HepG2 (cell line): ENCODE measurements at regions not wholly inside any gene's neighbourhood (a gene's known extent, or its start where the extent isn't known, plus 50 kb on each side); places are given as distances from the start of the nearest gene placed in this dataset.

Experiments used
- CREM ChIP-seq, 2 experiments: sonication (generic) in 1 of 2; formaldehyde crosslinking in 1 of 2; IDR thresholded peaks; 2 replicates each; pipeline versions ENCODE4 v1.4.0 to v1.6.1; 2016 to 2020; ENCODE audit warnings: antibody characterized with exemption in 1 of 2, mild to moderate bottlenecking in 1 of 2, missing genetic modification reagents in 1 of 2
- CTCF ChIP-seq: sonication (generic); formaldehyde crosslinking; IDR thresholded peaks from 2 replicates; pipeline ENCODE4 v1.5.0; 2020; ENCODE audit warnings: mild to moderate bottlenecking, missing genetic modification reagents, moderate library complexity
- ETS1 ChIP-seq: sonication (generic); formaldehyde crosslinking; IDR thresholded peaks from 2 replicates; pipeline ENCODE4 v1.4.0; 2020; ENCODE audit warnings: missing genetic modification reagents
- KAT8 ChIP-seq: IDR thresholded peaks from 2 replicates; pipeline ENCODE4 v1.6.1; 2016; ENCODE audit warnings: missing genetic modification reagents, missing compliant biosample characterization
- MYC ChIP-seq: sonication (generic); formaldehyde crosslinking; IDR thresholded peaks from 2 replicates; pipeline ENCODE4 v1.9.0; 2021; ENCODE audit warnings: missing genetic modification reagents, borderline replicate concordance
- NFRKB ChIP-seq: fragments of 450-650 bp; IDR thresholded peaks from 2 replicates; pipeline ENCODE4 v1.6.1; 2017
- SNAPC5 ChIP-seq: sonication (generic); formaldehyde crosslinking; IDR thresholded peaks from 2 replicates; pipeline ENCODE4 v1.8.1; 2023; ENCODE audit warnings: mild to moderate bottlenecking, missing genetic modification reagents, borderline replicate concordance
- STAT6 ChIP-seq: sonication (generic); formaldehyde crosslinking; IDR thresholded peaks from 2 replicates; pipeline ENCODE4 v1.4.0; 2020; ENCODE audit warnings: missing genetic modification reagents, mild to moderate bottlenecking, borderline replicate concordance
- SUZ12 ChIP-seq: fragments of 150-350 bp; IDR thresholded peaks from 2 replicates; pipeline ENCODE4 v1.6.1; 2014; ENCODE audit warnings: low read depth, low read length
- TBP ChIP-seq: sonication (generic); formaldehyde crosslinking; IDR thresholded peaks from 2 replicates; pipeline ENCODE4 v1.5.0; 2020; ENCODE audit warnings: missing genetic modification reagents
- THRA ChIP-seq: sonication (generic); formaldehyde crosslinking; IDR thresholded peaks from 2 replicates; pipeline ENCODE4 v1.4.0; 2020; ENCODE audit warnings: missing genetic modification reagents, borderline replicate concordance
- TRAFD1 ChIP-seq: sonication (generic); formaldehyde crosslinking; IDR thresholded peaks from 2 replicates; pipeline ENCODE4 v1.5.1; 2020; ENCODE audit warnings: missing genetic modification reagents, mild to moderate bottlenecking, borderline replicate concordance
- ZNF318 ChIP-seq: sonication (generic); formaldehyde crosslinking; IDR thresholded peaks from 2 replicates; pipeline ENCODE4 v1.4.0; 2020; ENCODE audit warnings: mild to moderate bottlenecking, missing genetic modification reagents
- ZNF639 ChIP-seq: conservative IDR thresholded peaks from 2 replicates; pipeline ENCODE4 v1.6.1; 2018; ENCODE audit warnings: missing genetic modification reagents

GRCh38 chr5:3854188-3854821 lies 258.7 kb downstream of the IRX1 start:
- no peak for TF ChIP-seq CREM (IDR thresholded peaks at IDR 0.05)
- TF ChIP-seq CREM (CRISPR knock-in tag; IDR thresholded peaks at IDR 0.05): no peak
- no peak for TF ChIP-seq NFRKB
- TF ChIP-seq ZNF639: no peak
- TF ChIP-seq STAT6 (CRISPR knock-in tag): no peak
- TF ChIP-seq THRA (CRISPR knock-in tag): no peak
- no peak for TF ChIP-seq MYC
- TF ChIP-seq CTCF (CRISPR knock-in tag): no peak
- no peak for TF ChIP-seq SNAPC5 (CRISPR knock-in tag)
- no peak for TF ChIP-seq ETS1 (CRISPR knock-in tag)
- TF ChIP-seq TBP (CRISPR knock-in tag): no peak
- TF ChIP-seq SUZ12: no peak
- TF ChIP-seq KAT8 (CRISPR knock-in tag): no peak
- no peak for TF ChIP-seq ZNF318
- no peak for TF ChIP-seq TRAFD1 (CRISPR knock-in tag)
